ENCODE measurements at regions not wholly inside any gene's neighbourhood (a gene's known extent, or its start where the extent isn't known, plus 50 kb on each side); places are given as distances from the start of the nearest gene placed in this dataset.

DNA sequence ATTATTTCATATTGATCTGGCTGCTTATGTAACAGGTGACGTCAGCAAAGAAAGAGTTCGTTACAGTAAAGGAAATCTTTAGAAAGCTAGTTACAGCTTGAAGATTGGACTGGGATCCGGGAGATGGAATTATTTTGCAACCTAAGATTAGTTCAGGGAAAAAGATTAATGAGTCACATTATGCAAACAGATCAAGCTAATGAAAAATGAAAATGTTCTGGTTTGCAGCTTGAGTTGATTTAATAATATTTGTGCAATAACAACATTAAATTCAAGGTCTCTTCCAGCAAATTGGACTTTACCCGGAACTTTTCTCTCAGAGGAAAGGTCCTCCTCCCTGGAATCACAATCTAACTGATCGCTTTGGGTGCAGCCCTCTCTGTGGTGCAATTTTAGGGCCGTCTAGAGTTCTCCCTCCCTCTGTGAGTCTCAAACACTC is 119.5 kb downstream of the OTUD1 start:
- H4K20me1 ChIP-seq (replicated peaks in 1 of 2; ENCODE audit: control insufficient read depth in 1 of 2, insufficient read depth in 2 of 2, low read length in 2 of 2) = no peaks in the 10 kb centered on the region
- H3K9me3 ChIP-seq (ENCODE audit: insufficient read depth in 2 of 2, low read depth in 1 of 2, low read length in 1 of 2) = no peaks in the 10 kb centered on the region
- no peak overlapping the region for H3K4ac ChIP-seq (replicated peaks; ENCODE audit: insufficient read length, low read depth, low read length)
- no peak overlapping the region for H4K91ac ChIP-seq (replicated peaks; ENCODE audit: insufficient read length, low read length)
- no peaks in the 10 kb centered on the region for H3K23me2 ChIP-seq (ENCODE audit: low read depth, low read length)
- no peak overlapping the region for H2BK15ac ChIP-seq (ENCODE audit: low read length)
- H3K36me3 ChIP-seq (ENCODE audit: control insufficient read depth in 2 of 4, insufficient read depth in 4 of 4, low read length in 3 of 4) = no peaks in the 10 kb centered on the region
- DNase-seq (ENCODE audit: low read depth in 1 of 2, low spot score in 2 of 2) (no peak), FAIRE-seq (no peak)
- H3K14ac ChIP-seq (ENCODE audit: insufficient read length) = no peak overlapping the region
- no peaks in the 10 kb centered on the region for H3K4me1 ChIP-seq (replicated peaks in 1 of 4; ENCODE audit: control insufficient read depth in 3 of 4, insufficient read depth in 4 of 4, low read length in 3 of 4)
- H2AFZ ChIP-seq (ENCODE audit: low read length) = no peak overlapping the region
- no peak overlapping the region for H4K5ac ChIP-seq (ENCODE audit: insufficient read length, low read depth, low read length)
- no peak overlapping the region for H2BK5ac ChIP-seq (ENCODE audit: low read depth, low read length)
- no peak overlapping the region for H4K8ac ChIP-seq (ENCODE audit: extremely low read depth, insufficient read depth, low read length)
- WGBS, 2 experiments (ENCODE audit: extremely low coverage in 1 of 2, insufficient coverage in 1 of 2, insufficient read length in 1 of 2, insufficient replicate concordance in 2 of 2, low coverage in 1 of 2, low lambda C conversion rate in 2 of 2, missing lambda C conversion rate in 1 of 2) = 90% methylated on average over 6 of the region's 6 CpGs; no CpG with 5 or more reads in 1 of the 2 experiments
- no peak overlapping the region for H3K9ac ChIP-seq (replicated peaks in 1 of 4; ENCODE audit: extremely low read depth in 1 of 4, low read depth in 3 of 4, low read length in 3 of 4)
- no peak overlapping the region for H3K4me3 ChIP-seq (ENCODE audit: extremely low read depth in 1 of 4, insufficient read depth in 2 of 4, low read depth in 3 of 4, low read length in 4 of 4)
- no peak overlapping the region for H2BK120ac ChIP-seq (replicated peaks; ENCODE audit: low read depth, low read length)
- ChIA-PET POLR2A (ENCODE audit: partially characterized antibody) (interaction anchor here (0.6 kb wide), 1 partner anchor 486 kb away, joined by 3 read pairs; no protein-coding TSS in a partner anchor), CTCF (ENCODE audit: partially characterized antibody) (interaction anchor here (1.2 kb wide), 1 partner anchor 126 kb away, joined by 3 read pairs; no protein-coding TSS in a partner anchor)
- H3K27ac ChIP-seq (ENCODE audit: low read depth, low read length) = no peak overlapping the region
- no peak overlapping the region for H3K18ac ChIP-seq (ENCODE audit: extremely low read depth, low read length)
- H3K79me1 ChIP-seq (ENCODE audit: low read depth, low read length) = no peaks in the 10 kb centered on the region
- H2BK12ac ChIP-seq (ENCODE audit: low read depth, low read length) = no peak overlapping the region
- H3K56ac ChIP-seq (replicated peaks; ENCODE audit: insufficient read length, low read depth, low read length) = no peak overlapping the region
- no peaks in the 10 kb centered on the region for H3K79me2 ChIP-seq (ENCODE audit: control insufficient read depth in 1 of 2, insufficient read depth in 2 of 2, low read length in 2 of 2)
- no peak overlapping the region for H2BK20ac ChIP-seq (ENCODE audit: low read length)
- no peak overlapping the region for H3K23ac ChIP-seq (ENCODE audit: insufficient read length)
- H2AK5ac ChIP-seq (ENCODE audit: low read depth, low read length) = no peak overlapping the region
- H3K4me2 ChIP-seq (ENCODE audit: insufficient read depth in 1 of 2, low read depth in 2 of 2, low read length in 2 of 2) = no peak overlapping the region
- H3K27me3 ChIP-seq (replicated peaks in 1 of 4; ENCODE audit: control insufficient read depth in 3 of 4, extremely low read depth in 1 of 4, insufficient read depth in 3 of 4, low read length in 3 of 4) = no peaks in the 10 kb centered on the region
- no peak for TF ChIP-seq FOSL1 (IDR thresholded peaks at IDR 0.05; ENCODE audit: insufficient read depth, low read depth, low read length)
- TF ChIP-seq EP300 (IDR thresholded peaks at IDR 0.05; ENCODE audit: borderline replicate concordance in 1 of 2, low read depth in 2 of 2, low read length in 2 of 2) = no peak
- no peak for TF ChIP-seq TAF1 (IDR thresholded peaks at IDR 0.05; ENCODE audit: low read depth, low read length)
- TF ChIP-seq BRCA1 (IDR thresholded peaks at IDR 0.05; ENCODE audit: low read depth, low read length) = no peak
- TF ChIP-seq POLR2AphosphoS5 (IDR thresholded peaks at IDR 0.05; ENCODE audit: low read depth, low read length) = no peak
- no peak for TF ChIP-seq SP2 (IDR thresholded peaks at IDR 0.05; ENCODE audit: low read length)
- no peak for TF ChIP-seq BACH1 (IDR thresholded peaks at IDR 0.05; ENCODE audit: low read length)
- TF ChIP-seq HDAC2 (IDR thresholded peaks at IDR 0.05; ENCODE audit: borderline replicate concordance in 1 of 2, low read depth in 2 of 2, low read length in 2 of 2) = no peak
- no peak for TF ChIP-seq TAF7 (optimal IDR thresholded peaks at IDR 0.05; ENCODE audit: borderline replicate concordance, low read depth, low read length)
- no peak for TF ChIP-seq POU5F1 (IDR thresholded peaks at IDR 0.05; ENCODE audit: low read depth, low read length)
- TF ChIP-seq RAD21 (IDR thresholded peaks at IDR 0.05 in 1 of 2, conservative IDR thresholded peaks at IDR 0.05 in 1 of 2; ENCODE audit: low read depth in 2 of 2, low read length in 2 of 2) = no peak
- TF ChIP-seq, protein P1, sequence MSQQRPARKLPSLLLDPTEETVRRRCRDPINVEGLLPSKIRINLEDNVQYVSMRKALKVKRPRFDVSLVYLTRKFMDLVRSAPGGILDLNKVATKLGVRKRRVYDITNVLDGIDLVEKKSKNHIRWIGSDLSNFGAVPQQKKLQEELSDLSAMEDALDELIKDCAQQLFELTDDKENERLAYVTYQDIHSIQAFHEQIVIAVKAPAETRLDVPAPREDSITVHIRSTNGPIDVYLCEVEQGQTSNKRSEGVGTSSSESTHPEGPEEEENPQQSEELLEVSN (IDR thresholded peaks at IDR 0.05) = no peak
- TF ChIP-seq CHD2 (IDR thresholded peaks at IDR 0.05; ENCODE audit: low read length) = no peak
- TF ChIP-seq SP1 (IDR thresholded peaks at IDR 0.05; ENCODE audit: low read depth, low read length) = no peak
- TF ChIP-seq CEBPB (IDR thresholded peaks at IDR 0.05; ENCODE audit: low read depth, low read length) = no peak
